HG02623 (cell line): ENCODE measurements at regions not wholly inside any gene's neighbourhood (a gene's known extent, or its start where the extent isn't known, plus 50 kb on each side); places are given as distances from the start of the nearest gene placed in this dataset.

ENCODE experiments used
- ATAC-seq: cut with Tn5 transposase; IDR thresholded peaks from one replicate; pipeline ENCODE4 v1.9.1; 2021; ENCODE audit warnings: moderate library complexity; ENCODE audit not compliant: unreplicated experiment

DNA sequence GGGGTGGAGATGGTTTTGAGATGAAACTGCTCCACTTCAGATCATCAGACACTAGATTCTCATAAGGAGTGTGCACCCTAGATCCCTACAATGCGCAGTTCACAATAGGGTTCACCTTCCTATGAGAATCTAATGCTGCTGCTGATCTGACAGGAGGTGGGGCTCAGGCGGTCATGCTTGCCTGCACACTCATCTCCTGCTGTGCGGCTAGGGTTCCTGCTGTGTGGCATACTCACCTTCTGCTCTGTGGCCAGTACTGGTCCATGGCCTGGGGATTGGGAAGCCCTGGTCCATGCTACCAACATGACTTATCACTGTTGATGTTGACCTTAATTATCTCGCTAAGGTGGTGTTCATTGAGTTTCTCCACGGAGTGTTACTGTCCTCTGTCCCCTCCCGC lies 144.5 kb downstream of the NAV1 start:
- ATAC-seq: no peak

- no peak for ATAC-seq
Measured at GRCh38 chr1:201685485-201685884, 143.5 kb upstream of the IPO9 start.

DNA sequence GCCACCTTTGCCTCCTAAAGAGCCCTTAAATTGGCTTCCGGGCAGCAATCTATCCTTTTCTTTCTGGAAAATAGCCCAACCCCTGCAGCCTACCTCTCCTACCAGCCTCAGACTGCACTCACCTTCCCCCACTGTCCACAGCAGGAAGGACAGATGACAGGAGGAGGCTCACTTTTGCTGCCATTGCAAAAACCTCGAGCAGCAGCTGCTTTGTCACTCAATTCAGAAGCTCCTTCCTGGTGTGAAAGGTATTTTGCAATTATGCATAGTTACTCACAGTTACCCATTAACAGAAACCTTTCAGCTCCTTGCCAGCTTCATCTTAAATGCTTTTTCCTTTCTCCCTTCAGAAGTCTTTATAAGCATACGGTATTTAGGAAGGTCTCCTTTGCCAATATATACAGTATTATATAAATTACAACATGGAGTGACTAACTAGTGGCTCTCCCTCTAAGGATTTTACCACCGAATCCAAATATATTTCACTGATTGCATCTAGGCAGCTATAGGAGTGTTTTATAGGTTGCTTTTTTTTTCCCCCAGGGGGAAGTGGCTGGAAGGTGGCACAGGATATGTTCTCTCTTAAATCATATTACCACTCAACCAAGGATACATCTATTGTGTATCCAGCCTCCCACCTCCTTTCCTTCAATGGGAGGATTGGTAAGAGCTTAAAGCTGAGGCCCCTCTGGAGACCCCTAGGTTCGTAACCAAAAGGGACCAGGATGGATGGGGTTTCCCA lies 142.1 kb upstream of the IPO9 start:
- ATAC-seq: no peak

DNA sequence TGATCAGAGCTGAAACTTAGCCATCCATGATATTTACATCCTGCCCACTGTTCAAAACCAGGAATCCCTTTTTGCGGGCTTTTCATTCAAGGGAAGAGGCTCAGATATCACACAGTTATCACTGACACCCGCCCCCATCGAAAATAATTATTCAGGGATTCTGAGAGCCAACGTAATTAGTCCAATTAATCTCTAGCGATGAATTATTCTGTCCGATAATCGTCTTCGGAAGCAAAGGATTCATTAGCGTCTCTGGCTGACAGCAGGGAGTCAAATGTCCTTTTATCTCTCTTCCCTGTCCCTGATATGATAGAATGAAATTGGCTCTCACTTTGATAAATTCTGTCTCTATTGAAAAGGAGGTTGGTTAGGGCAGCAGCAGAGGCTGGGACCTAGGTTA lies 140.4 kb upstream of the IPO9 start:
- no peak for ATAC-seq

DNA sequence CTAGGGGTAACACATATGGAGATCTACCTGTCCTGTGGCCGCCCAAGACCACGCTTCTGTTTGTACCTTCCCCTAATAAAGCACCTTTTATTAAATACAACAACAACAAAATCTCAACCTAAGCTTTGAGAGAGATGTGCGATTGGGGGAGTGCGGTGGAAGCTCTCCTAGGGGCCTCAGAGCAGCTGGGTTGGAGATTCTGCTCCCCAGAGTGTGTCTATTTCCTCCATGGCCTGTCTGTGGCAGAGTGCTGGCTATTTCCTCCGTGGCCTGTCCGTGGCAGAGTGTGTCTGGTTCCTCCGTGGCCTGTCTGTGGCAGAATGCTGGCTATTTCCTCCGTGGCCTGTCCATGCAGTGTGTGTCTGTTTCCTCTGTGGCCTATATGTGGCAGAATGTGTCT lies 139.3 kb upstream of the IPO9 start:
- no peak for ATAC-seq

- no peak for ATAC-seq
Measured at GRCh38 chr1:201690528-201690927, 138.4 kb upstream of the IPO9 start.

DNA sequence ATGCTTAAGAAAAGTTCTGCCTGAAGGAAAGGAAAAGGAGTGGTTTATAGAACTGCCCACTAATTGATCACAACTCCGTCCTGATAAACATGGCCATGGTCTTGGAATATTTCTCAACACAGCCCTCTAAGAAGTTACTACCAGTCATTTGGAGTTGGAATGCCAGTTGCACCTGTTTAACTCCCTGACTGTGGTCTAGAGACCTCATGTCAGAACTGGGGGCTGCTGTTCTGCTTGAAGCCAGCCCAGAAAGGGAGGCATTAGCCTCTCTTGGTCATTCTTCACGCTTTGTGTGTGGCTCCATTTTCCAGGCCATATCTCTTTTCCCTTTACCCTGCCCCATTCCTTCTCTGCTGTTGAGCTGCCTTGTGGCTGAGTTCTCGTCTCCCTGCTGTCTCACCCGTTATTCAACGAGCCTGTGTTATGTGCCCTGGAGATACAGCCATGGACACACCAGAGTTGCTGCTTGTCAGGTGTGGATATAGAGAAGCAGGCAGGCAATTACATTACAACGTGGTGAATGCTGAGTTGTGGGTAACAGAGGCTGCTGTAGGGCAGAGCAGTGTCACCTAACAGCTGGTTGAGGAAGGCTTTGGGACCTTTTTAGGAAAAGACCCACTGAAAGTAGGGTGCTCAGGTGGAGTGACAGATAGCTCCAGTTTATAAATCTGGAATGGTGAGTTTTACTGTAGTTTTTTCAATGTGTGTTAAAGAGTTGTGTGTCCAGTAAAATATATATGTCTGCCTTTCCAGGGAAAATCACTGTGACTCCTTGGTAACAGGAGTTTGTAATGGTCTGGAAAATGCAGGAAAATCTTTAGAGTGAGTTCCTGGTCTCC lies 137.0 kb upstream of the IPO9 start:
- no peak for ATAC-seq

DNA sequence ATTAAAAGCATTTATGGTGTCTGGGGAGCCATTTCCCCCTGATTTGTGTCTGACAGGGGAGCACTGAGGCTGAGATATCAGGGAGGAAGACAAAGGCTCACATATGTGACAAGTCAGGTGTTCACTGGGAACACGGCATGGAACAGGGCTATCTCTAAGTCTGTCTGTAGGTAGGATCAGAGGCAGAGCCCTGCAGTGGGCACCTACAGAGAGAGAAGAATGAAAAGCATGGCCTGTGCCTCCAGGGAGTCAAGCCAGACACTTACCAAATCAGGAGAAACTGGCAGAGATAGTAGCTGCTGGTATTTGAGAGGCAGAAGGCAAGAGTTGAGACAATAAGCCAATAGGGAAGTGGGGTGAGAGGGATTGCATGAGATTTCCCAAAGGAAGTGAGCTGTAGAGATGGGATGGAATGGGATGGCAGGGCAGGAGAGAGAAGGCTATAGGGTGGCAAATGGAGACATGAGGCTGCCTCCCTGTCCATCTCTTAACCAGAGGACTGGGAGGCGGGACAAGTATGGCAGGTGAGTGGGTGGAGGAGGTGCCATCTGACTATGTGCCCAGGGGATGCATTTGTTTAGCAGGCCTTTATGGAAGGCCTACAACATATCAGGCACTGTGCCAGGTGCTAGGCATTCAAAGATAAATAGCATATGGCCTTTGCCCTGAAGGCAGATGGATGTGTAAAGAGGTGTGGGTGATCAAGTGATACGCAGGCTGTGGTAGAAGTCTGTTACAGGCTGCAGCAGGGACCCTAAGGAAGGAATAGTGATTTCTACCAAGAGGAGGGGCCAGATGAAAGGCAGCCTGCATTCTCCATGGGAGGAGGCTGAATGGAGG lies 136.2 kb upstream of the IPO9 start:
- ATAC-seq: no peak

DNA sequence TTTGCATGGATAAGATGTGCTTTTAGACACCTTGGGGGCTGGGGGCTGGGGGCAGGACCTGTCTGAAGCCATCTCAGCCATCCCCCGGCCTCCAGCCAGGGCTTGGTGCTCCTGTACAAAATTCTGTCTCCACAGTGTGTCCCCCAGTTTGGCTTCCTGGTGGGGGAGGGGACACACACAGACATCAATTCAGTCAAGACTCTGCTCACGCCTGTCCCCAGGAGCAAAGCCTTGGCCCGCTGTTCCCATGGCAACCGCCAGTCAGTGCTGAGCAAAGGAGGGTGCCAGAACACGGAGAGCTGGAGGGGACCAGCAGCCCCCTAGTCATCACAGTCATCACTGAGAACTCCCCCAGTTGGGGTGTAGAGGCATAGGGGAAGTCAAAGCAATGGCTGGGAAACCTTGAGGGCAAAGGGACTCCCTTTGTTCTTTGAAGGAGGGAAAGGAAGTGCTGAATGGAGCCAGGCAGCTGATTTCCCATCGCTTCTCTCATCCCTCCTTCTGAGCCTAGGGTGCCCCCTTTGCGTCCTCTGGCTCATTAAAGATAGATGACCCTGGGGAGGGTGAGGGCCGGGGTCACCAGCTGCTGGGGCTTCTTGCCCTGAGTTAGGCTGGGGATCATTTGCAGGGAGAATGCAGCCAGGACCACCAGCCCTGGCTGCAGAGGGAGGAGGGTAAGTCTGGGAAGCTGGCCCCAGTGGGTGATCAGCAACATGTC lies 134.9 kb upstream of the IPO9 start:
- no peak for ATAC-seq

- no peak for ATAC-seq
Measured at GRCh38 chr1:201694608-201695335, 134.2 kb upstream of the IPO9 start.

GRCh38 chr1:201695607-201696006 lies 133.3 kb upstream of the IPO9 start:
- ATAC-seq: no peak

DNA sequence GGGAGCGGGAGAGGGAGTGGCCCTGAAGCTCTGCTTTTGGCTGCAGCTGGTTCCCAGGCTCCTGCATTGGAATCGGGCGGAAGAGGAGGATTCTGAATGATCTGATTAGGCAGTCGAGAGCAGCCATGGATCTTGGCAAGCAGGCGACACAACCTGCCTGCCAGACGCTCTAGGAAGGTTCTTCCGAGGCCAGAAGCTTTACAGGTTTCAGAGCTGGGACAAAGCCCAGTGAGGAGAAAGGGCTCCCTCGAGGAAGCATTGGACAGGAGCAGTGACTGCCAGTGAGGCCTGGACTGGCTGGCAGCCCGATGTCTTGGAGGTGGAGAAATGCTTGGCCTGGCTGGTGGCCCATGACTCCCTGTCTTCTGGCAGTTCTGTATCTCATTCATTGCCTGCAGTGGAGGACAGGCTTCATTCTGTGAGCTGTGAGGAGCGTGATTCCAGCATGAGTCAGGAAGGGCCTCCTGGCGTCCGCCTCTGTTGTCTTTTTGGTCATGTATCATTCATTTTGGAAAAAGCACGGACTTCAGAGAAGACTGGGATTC lies 132.7 kb upstream of the IPO9 start:
- no peak for ATAC-seq

GRCh38 chr1:201697174-201697573 lies 131.8 kb upstream of the IPO9 start:
- no peak for ATAC-seq

DNA sequence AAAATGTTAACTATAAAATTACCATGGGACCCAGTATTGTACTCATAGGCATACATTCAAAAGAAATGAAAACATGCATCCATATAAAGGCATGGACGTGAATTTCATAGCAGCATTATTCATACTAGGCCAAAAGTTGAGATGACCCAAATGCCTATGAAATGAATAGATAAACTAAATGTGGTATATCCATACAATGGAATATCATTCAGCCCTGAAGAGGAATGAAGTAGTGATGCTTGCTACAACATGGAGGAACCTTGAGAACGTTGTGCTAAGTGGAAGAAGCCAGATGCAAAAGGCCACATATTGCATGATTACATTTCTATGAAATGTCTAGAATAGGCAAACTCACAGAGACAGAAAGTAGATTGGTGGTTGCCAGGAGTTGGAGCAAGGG lies 127.1 kb upstream of the IPO9 start:
- no peak for ATAC-seq

DNA sequence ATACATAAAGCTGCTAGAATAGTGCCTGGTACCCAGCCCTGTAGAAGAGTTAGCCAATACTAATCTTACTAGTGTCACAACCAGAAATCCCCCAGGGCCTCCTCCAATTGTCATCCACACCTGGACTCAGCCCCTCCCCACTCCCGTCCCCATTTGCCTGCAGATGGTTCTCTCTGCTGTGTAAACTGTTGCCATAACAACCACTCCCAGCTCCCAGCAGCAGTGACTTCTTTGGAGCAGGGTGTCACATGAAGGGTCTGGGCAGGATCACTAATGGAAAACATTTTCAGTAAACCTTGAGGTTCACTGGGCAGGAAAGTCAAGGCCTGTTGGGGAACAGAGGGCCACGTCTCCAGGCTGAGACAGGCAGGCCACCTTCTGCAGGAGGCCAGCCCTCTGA lies 126.0 kb upstream of the IPO9 start:
- ATAC-seq: no peak

DNA sequence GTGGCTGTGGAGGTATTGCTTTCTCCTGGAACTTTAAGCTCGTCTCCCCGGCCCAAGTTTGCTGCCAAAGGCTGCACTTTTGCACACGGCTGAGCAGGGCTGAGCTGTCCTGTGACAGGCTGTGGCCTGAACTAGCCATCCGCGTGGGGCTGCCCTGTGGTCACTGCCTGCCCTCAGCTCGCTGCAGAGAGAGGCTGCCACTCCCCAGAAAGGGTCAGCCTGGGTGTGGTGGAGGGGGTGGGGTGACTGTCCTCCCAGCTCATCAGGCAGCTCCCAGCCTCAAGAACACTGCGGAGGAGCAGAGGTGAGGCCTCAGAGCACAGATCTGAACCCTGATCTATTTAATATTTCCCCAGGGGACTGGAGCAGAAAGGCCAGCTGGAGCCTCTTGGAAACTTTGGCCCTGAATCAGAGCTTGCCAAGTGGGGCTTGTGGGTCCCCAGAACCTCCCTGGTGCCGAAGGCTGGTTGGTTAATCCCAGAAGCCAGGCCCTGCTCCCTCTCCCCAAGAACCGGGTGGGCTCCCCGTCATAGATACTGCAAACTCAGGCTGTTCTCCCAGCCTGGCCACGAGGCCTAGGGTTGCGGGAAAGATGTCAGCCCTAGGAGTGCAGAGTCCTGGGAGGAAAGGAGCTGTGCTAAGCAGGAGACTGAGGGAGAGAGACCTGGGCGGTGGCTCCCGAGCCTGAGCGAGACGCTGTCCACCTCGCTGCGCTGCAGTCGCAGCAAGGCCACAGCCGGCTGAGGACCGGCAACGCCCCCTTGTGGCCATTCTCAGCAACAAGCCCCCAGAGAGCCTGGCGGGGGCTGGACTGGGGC lies 125.1 kb upstream of the IPO9 start:
- ATAC-seq: no peak

- no peak for ATAC-seq
Measured at GRCh38 chr1:201704439-201704792, 124.5 kb upstream of the IPO9 start.

DNA sequence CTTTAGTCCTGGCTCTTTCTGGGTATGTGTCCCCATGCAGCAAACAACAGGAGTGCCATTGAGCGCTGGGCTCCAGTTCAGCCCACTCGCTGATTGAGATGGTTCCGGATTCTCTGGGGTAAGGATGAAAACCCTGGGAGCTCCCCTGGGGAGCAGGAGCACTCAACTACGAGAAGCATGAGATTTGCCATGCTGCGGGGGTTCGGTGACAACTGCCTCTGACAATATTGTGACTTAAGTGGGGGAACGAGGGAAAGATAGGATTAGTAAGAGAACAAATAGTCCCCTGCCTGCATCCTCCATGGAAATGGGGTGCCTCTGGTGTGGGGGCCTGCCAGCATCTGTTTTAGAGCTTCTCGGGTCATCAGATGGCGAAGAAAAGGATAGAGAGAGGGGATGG lies 123.6 kb upstream of the IPO9 start:
- no peak for ATAC-seq

GRCh38 chr1:201706109-201706508 lies 122.8 kb upstream of the IPO9 start:
- no peak for ATAC-seq
